K562 (cell line): ENCODE measurements at regions not wholly inside any gene's neighbourhood (a gene's known extent, or its start where the extent isn't known, plus 50 kb on each side); places are given as distances from the start of the nearest gene placed in this dataset.

ENCODE experiments used
- CBX1 ChIP-seq: sonication (generic); IDR thresholded peaks from 2 replicates; pipeline ENCODE4 v1.6.1; 2016; ENCODE audit warnings: antibody characterized with exemption, low read depth, mild to moderate bottlenecking
- CREB1 ChIP-seq, 2 experiments: sonication (generic) in 1 of 2; formaldehyde crosslinking in 1 of 2; IDR thresholded peaks; 2 replicates each; pipeline versions ENCODE4 v1.6.1 to v1.8.0; 2012 to 2022; ENCODE audit warnings: inconsistent platforms in 1 of 2, mild to moderate bottlenecking in 1 of 2, missing genetic modification reagents in 1 of 2, moderate library complexity in 1 of 2
- GATA2 ChIP-seq: sonication (generic); formaldehyde crosslinking; IDR thresholded peaks from 2 replicates; pipeline ENCODE4 v1.4.0; 2020; ENCODE audit warnings: mild to moderate bottlenecking, missing genetic modification reagents
- MTA1 ChIP-seq: fragments of 450-650 bp; IDR thresholded peaks from 2 replicates; pipeline ENCODE4 v1.6.1; 2017; ENCODE audit warnings: borderline replicate concordance
- NEUROD1 ChIP-seq: fragments of 150-350 bp; IDR thresholded peaks from 2 replicates; pipeline ENCODE4 v1.6.1; 2014; ENCODE audit warnings: borderline replicate concordance, low read length, low read depth; ENCODE audit not compliant: partially characterized antibody
- NFYB ChIP-seq: IDR thresholded peaks from 2 replicates; pipeline ENCODE4 v1.6.1; 2011; ENCODE audit warnings: mild to moderate bottlenecking, moderate library complexity; ENCODE audit not compliant: insufficient read length; ENCODE audit errors: extremely low read depth
- NR2F6 ChIP-seq: fragments of 450-650 bp; formaldehyde crosslinking; IDR thresholded peaks from 2 replicates; pipeline ENCODE4 v1.4.0; 2020; ENCODE audit warnings: mild to moderate bottlenecking
- PRDM10 ChIP-seq: fragments of 450-650 bp; IDR thresholded peaks from 2 replicates; pipeline ENCODE4 v1.6.1; 2018; ENCODE audit not compliant: partially characterized antibody
- RNF219 ChIP-seq: fragments of 250-450 bp; sonication (Bioruptor Pico); IDR thresholded peaks from 2 replicates; pipeline ENCODE4 v1.5.0; 2022; ENCODE audit warnings: mild to moderate bottlenecking
- STAT6 ChIP-seq: sonication (generic); formaldehyde crosslinking; IDR thresholded peaks from 2 replicates; pipeline ENCODE4 v1.8.1; 2023; ENCODE audit warnings: mild to moderate bottlenecking, missing genetic modification reagents
- TAF9B ChIP-seq: fragments of 450-650 bp; IDR thresholded peaks from 2 replicates; pipeline ENCODE4 v1.6.1; 2018; ENCODE audit warnings: mild to moderate bottlenecking; ENCODE audit not compliant: partially characterized antibody
- YY1 ChIP-seq, 3 experiments: IDR thresholded peaks; 2 replicates each; pipeline ENCODE4 v1.6.1; 2011; ENCODE audit warnings: low read length in 2 of 3, mild to moderate bottlenecking in 2 of 3, moderate library complexity in 2 of 3, borderline replicate concordance in 1 of 3, control low read depth in 1 of 3, low read depth in 1 of 3; ENCODE audit not compliant: insufficient read depth in 3 of 3, insufficient replicate concordance in 2 of 3, control insufficient read depth in 1 of 3, insufficient read length in 1 of 3; ENCODE audit errors: extremely low read depth in 1 of 3
- ZBTB49 ChIP-seq: sonication (generic); formaldehyde crosslinking; IDR thresholded peaks from 2 replicates; pipeline ENCODE4 v1.8.0; 2022; ENCODE audit warnings: missing genetic modification reagents, mild to moderate bottlenecking, borderline replicate concordance
- ZNF41 ChIP-seq: fragments of 250-450 bp; sonication (Bioruptor Pico); conservative IDR thresholded peaks from 2 replicates; pipeline ENCODE4 v1.4.0; 2020; ENCODE audit warnings: mild to moderate bottlenecking
- ZNF431 ChIP-seq: sonication (generic); formaldehyde crosslinking; IDR thresholded peaks from 2 replicates; pipeline ENCODE4 v1.8.0; 2022; ENCODE audit warnings: mild to moderate bottlenecking, missing genetic modification reagents
- ZNF445 ChIP-seq: fragments of 250-450 bp; sonication (Bioruptor Pico); IDR thresholded peaks from 2 replicates; pipeline ENCODE4 v1.4.0; 2020; ENCODE audit warnings: low read depth, mild to moderate bottlenecking, moderate library complexity
- ZNF707 ChIP-seq: fragments of 250-450 bp; sonication (Bioruptor Pico); conservative IDR thresholded peaks from 2 replicates; pipeline ENCODE4 v1.8.0; 2022; ENCODE audit warnings: inconsistent platforms, mild to moderate bottlenecking, moderate library complexity

GRCh38 chr2:191557841-191558240 is 120.1 kb upstream of the NABP1 start (continued):
- TF ChIP-seq PRDM10 (no peak), MTA1 (no peak), ZBTB49 (CRISPR knock-in tag) (no peak), RNF219 (CRISPR knock-in tag) (no peak), STAT6 (CRISPR knock-in tag) (no peak), NR2F6 (CRISPR knock-in tag) (no peak), GATA2 (CRISPR knock-in tag) (peak; percentile 33; the same call in 1 of the 2 replicates), ZNF41 (CRISPR knock-in tag) (no peak), CREB1 (IDR thresholded peaks at IDR 0.05) (no peak), CREB1 (CRISPR knock-in tag; IDR thresholded peaks at IDR 0.05) (no peak), ZNF707 (CRISPR knock-in tag) (no peak), NEUROD1 (no peak), ZNF431 (CRISPR knock-in tag) (no peak), CBX1 (no peak), YY1 (IDR thresholded peaks at IDR 0.05; ENCODE audit: borderline replicate concordance in 1 of 3, control insufficient read depth in 1 of 3, extremely low read depth in 1 of 3, insufficient read depth in 3 of 3, insufficient read length in 1 of 3, insufficient replicate concordance in 2 of 3, low read depth in 1 of 3, low read length in 2 of 3) (no peak), ZNF445 (no peak), NFYB (no peak), TAF9B (no peak)
